ENCODE measurements at regions not wholly inside any gene's neighbourhood (a gene's known extent, or its start where the extent isn't known, plus 50 kb on each side); places are given as distances from the start of the nearest gene placed in this dataset.

DNA sequence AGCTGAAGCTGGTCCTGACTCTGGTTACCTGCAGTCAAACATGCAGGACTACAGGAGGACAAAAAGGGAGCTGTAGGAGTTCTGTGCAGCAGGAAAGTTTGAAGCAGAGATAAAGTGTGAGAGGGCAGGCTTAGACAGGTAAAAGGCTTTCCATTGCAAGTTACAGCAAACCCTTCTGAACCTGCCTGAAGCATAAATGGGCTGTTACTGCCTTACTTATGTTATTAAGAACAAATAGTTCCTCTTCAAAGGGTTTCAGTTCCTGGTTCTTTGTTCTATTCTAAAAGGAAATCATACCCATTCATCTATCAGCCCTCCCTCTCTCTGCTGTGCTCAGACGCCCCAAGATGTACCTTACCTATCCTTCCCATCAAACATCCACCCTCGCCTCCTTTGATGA, 52.4 kb upstream of the CACNA2D3 start:
- TF ChIP-seq RAD21 (IDR thresholded peaks at IDR 0.05; ENCODE audit: low read depth) (no peak), POLR2AphosphoS5 (IDR thresholded peaks at IDR 0.05; ENCODE audit: low read depth, low read length) (no peak), EGR1 (IDR thresholded peaks at IDR 0.05; ENCODE audit: low read depth) (no peak), JUND (IDR thresholded peaks at IDR 0.05) (no peak), ZNF274 (IDR thresholded peaks at IDR 0.05; ENCODE audit: low read depth, low read length) (no peak), SIN3A (IDR thresholded peaks at IDR 0.05; ENCODE audit: low read depth) (no peak), EZH2phosphoT487 (IDR thresholded peaks at IDR 0.05; ENCODE audit: borderline replicate concordance) (no peak), TCF7L2 (IDR thresholded peaks at IDR 0.05; ENCODE audit: borderline replicate concordance, extremely low read depth, insufficient read depth, insufficient read length) (no peak), SRF (IDR thresholded peaks at IDR 0.05; ENCODE audit: low read depth) (no peak), ZFX (IDR thresholded peaks at IDR 0.05) (no peak), CBX3 (IDR thresholded peaks at IDR 0.05; ENCODE audit: low read depth) (no peak), CEBPB (IDR thresholded peaks at IDR 0.05; ENCODE audit: low read depth) (no peak), POLR2A (IDR thresholded peaks at IDR 0.05; ENCODE audit: borderline replicate concordance, extremely low read depth, insufficient read depth, insufficient read length) (no peak)
- TF ChIP-seq, protein P1, sequence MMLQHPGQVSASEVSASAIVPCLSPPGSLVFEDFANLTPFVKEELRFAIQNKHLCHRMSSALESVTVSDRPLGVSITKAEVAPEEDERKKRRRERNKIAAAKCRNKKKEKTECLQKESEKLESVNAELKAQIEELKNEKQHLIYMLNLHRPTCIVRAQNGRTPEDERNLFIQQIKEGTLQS (IDR thresholded peaks at IDR 0.05): no peak
- TF ChIP-seq, protein P2, sequence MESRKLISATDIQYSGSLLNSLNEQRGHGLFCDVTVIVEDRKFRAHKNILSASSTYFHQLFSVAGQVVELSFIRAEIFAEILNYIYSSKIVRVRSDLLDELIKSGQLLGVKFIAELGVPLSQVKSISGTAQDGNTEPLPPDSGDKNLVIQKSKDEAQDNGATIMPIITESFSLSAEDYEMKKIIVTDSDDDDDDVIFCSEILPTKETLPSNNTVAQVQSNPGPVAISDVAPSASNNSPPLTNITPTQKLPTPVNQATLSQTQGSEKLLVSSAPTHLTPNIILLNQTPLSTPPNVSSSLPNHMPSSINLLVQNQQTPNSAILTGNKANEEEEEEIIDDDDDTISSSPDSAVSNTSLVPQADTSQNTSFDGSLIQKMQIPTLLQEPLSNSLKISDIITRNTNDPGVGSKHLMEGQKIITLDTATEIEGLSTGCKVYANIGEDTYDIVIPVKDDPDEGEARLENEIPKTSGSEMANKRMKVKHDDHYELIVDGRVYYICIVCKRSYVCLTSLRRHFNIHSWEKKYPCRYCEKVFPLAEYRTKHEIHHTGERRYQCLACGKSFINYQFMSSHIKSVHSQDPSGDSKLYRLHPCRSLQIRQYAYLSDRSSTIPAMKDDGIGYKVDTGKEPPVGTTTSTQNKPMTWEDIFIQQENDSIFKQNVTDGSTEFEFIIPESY (IDR thresholded peaks at IDR 0.05; ENCODE audit: extremely low read depth, insufficient replicate concordance, low read length): no peak
- TF ChIP-seq, protein P3, sequence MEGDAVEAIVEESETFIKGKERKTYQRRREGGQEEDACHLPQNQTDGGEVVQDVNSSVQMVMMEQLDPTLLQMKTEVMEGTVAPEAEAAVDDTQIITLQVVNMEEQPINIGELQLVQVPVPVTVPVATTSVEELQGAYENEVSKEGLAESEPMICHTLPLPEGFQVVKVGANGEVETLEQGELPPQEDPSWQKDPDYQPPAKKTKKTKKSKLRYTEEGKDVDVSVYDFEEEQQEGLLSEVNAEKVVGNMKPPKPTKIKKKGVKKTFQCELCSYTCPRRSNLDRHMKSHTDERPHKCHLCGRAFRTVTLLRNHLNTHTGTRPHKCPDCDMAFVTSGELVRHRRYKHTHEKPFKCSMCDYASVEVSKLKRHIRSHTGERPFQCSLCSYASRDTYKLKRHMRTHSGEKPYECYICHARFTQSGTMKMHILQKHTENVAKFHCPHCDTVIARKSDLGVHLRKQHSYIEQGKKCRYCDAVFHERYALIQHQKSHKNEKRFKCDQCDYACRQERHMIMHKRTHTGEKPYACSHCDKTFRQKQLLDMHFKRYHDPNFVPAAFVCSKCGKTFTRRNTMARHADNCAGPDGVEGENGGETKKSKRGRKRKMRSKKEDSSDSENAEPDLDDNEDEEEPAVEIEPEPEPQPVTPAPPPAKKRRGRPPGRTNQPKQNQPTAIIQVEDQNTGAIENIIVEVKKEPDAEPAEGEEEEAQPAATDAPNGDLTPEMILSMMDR (IDR thresholded peaks at IDR 0.05 in 2 of 3, conservative IDR thresholded peaks at IDR 0.05 in 1 of 3; ENCODE audit: borderline replicate concordance in 1 of 3, insufficient read depth in 1 of 3, low read depth in 2 of 3, low read length in 2 of 3): no peak
- Histone ChIP-seq H3K4me1 (ENCODE audit: control insufficient read depth in 1 of 2, insufficient read depth in 2 of 2, low read length in 2 of 2) (no peaks in the 10 kb centered on the region), H3K4me3 (replicated peaks in 1 of 2; ENCODE audit: low read depth in 1 of 2, low read length in 2 of 2) (no peak overlapping the region), H3K9ac (ENCODE audit: low read length) (no peak overlapping the region), H3K9me2 (ENCODE audit: insufficient read depth) (no peaks in the 10 kb centered on the region), H3K9me3 (ENCODE audit: control insufficient read depth in 1 of 2, insufficient read depth in 1 of 2, low read depth in 1 of 2, low read length in 2 of 2) (no peaks in the 10 kb centered on the region), H4K20me1 (ENCODE audit: insufficient read depth) (no peaks in the 10 kb centered on the region), H3K4me2 (ENCODE audit: low read length) (no peak overlapping the region), H3K27ac (ENCODE audit: low read depth, low read length) (no peak overlapping the region), H3K79me2 (ENCODE audit: insufficient read depth, low read length) (no peaks in the 10 kb centered on the region), H3K36me3 (ENCODE audit: control insufficient read depth in 1 of 2, insufficient read depth in 2 of 2, low read length in 2 of 2) (no peaks in the 10 kb centered on the region), H2AFZ (ENCODE audit: low read depth, low read length, poor library complexity, severe bottlenecking) (no peak overlapping the region), H3K27me3 (ENCODE audit: insufficient read depth, low read length) (peaks cover 18% of the 10 kb centered on the region; the same call in 1 of the 2 replicates)
- no peak for ATAC-seq
- no TSS peak for BruUV-seq (replicated peaks)
- intact Hi-C loops (cut with micrococcal nuclease): no loop called here
- ChIA-PET POLR2A (no interaction called here), RAD21 (ENCODE audit: low non-redundant PET in 1 of 2, low total read pairs in 2 of 2, uncharacterized antibody in 2 of 2, unreplicated experiment in 2 of 2) (no interaction called here), CTCF (no interaction called here)
- DNase-seq (ENCODE audit: low read depth, low spot score): no peak
